D341Med (cell line): ENCODE measurements at regions not wholly inside any gene's neighbourhood (a gene's known extent, or its start where the extent isn't known, plus 50 kb on each side); places are given as distances from the start of the nearest gene placed in this dataset.

Experiments
- DNase-seq: peaks from one replicate; pipeline ENCODE4 v3.0.0; 2012; ENCODE audit warnings: low spot score

DNA sequence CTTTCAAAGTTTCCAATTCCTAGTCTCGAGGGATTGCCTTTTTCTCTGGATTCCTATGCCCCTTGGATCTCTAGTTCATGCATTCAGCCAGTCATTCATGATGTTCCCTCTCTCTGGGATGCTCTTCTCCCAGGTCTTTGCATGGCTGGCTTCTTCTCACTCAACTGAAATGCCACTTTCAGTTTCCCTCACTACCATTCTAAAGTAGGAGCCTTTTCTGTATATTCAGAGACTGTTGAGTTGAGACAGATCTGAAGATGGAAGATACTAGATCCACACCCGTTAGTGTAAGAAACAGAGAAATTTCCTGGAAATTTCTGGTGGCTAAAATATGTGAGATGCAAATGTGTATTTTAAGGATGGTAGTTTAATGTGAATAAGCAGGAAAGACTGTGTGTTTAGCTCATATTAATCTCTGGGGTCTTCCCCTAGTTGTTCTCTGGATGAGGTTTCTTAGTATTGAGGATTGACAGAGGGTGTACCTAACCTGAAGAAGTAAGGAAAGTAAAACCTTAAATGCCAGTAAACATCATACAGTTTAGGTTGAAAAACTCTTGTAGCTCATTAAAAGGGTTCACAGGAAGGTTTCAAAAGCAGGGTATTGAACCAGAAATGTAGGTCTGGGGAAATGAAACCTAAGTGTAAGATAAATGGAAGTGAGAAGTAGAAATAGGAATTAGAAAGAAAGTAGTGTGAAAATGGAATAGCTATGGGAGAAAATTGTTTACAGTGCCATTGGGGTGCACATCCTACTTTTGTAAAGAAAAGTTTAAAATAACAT, 331.3 kb downstream of the NDFIP2 start:
- no peak for DNase-seq

- DNase-seq: no peak
Observed at GRCh38 chr13:79811170-79811569, 330.2 kb downstream of the NDFIP2 start.

GRCh38 chr13:79810669-79811068, 329.7 kb downstream of the NDFIP2 start:
- no peak for DNase-seq

DNA sequence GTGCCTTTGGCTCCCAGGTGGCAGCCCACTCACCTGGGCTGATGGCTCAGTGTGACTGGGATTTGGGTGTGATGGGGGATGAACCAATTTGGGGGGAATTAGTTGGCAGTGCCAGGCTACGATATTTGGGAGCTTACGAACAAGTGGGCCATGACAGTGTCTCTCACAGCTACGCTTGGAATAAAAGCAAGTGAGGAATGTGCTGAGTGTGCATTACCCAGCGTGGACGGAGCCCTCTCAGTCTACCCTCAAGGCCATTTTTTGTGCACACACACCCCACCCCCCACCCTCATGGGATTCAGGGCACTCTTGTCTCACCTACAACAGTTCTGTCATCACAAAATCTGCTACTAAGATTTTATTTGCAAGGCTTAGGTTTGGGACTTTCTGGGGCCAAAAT, 329.1 kb downstream of the NDFIP2 start:
- DNase-seq: no peak

DNA sequence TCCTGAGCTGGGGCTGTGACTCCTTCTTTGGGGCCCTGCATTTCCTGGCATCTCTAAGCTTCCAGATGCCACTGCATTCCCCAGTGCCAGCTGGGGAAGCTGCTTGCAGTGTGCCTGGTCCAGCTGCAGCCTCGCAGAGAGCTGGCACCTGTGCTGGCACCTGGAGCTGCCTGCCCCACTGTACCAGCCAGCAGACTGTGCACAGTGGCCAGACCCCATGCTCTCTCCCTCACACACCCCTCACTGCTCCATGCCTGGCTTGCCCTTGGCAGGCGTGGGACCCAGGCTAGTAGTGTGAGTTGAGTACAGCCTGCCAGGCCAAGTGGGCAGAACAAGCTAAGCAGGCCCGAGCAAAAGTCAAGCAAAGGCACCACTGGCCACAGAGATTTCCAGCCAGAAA, 327.5 kb downstream of the NDFIP2 start:
- no peak for DNase-seq

DNA sequence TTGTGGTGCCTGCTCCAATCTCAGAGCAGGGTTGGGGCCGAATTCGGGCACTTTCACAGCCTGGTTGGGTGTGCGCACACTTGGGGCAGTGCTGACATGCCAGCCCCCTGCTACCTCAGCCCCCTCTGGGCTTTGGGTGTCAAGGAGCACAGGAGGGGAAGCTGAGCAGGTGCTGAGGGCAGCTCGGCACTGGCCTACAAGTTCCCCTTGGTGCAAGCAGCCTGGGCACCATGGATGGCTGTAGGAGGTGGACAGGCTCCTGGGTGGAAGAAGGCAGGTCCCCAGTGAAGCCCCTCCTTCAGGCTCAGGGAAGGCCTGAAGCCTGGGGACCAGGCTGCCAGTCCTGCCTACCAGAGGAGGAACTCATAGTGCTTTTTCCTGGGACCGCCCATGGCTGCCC, 326.6 kb downstream of the NDFIP2 start:
- DNase-seq: no peak

GRCh38 chr13:79806821-79807220, 325.9 kb downstream of the NDFIP2 start:
- no peak for DNase-seq

DNA sequence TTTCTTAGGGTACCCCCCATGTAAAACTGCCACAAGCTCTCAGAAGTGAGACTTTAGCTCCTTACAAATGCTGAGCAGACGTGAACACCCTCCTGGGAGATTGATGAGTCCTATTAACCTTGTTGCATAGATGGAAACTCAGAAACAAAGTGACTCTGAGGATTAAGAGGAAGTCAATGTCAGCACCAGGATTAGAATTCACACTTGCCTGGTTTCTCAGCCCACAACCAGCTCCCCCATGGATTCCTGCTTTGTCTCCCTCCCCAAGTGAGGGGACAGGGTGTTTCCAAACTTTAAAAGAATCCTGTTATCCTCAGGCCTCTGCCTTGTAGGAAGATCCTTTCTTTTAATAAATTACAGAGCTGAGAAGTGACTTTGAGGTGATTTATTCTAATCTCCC, 324.4 kb downstream of the NDFIP2 start:
- no peak for DNase-seq

- DNase-seq: no peak
Observed at GRCh38 chr13:79803989-79804388, 323.0 kb downstream of the NDFIP2 start.

GRCh38 chr13:79803296-79803695, 322.3 kb downstream of the NDFIP2 start:
- DNase-seq: no peak

DNA sequence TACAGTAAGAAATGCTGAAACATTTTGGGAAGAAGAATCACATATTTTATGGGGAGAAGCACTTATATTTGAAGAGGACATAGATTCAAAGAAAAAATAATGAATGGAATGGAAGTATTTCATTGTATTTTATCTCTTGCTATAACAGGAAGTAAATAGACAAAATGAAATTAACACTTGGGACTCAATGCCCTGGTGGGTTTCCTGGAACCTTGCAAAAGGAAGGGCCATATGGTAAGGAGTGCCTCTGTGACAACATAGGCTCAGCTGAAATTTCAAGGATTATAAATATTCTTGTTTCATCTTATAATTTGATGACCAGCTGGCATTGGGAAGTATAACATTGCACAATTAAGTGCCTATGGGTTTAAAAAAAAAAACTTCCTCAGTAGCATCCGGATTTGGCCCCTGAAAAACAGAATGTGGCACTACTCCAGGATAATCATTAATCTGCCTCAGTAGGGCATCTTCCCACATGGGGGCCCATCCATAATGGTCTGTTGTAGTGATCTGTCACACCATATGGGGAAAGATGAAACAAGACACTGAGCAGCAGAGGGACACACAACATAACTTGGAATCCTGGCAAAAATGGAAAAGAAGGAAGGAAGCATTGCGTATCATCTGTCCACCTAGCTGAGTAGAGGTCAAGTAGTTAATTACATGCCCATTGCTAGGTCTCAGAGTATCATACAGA, 321.6 kb downstream of the NDFIP2 start:
- no peak for DNase-seq

GRCh38 chr13:79799059-79799867, 318.3 kb downstream of the NDFIP2 start:
- no peak for DNase-seq

DNA sequence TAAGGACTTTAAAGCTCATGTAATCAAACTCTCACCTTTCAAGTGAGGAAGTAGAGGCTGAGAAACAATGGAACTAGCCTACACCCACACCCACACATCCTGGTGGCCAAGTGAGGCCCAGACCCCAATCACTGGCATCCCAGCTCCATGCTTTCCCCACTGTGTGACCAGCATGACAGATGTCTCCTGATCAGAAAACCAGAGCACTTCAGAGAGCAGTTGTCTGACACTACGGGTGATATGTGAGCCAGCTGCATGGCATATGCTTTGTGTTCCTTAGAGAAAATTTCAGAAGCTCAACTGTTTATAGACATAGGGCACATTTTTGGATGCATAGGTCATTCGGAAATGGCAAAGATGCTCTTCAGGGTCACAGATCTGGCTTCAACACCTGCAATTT, 315.2 kb downstream of the NDFIP2 start:
- DNase-seq: no peak

DNA sequence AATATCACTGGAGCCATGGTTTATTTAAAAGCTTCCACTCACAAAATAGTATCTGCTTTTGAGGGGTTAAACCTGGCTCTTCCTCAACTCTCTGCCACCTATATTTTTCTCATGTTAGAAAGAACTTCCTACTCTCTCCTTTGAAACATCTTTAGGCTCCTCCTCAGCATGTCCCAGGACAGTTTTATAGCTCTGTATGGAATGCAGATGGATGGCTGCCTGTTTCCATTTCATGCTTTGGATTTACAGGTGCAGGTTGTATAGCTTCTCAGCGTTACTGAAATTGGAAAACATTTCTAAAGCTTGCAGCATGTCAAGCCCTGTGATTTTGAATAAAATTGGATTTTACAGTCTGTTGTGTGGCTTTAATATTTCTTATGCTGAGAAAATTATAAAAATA, 314.0 kb downstream of the NDFIP2 start:
- DNase-seq: no peak

DNA sequence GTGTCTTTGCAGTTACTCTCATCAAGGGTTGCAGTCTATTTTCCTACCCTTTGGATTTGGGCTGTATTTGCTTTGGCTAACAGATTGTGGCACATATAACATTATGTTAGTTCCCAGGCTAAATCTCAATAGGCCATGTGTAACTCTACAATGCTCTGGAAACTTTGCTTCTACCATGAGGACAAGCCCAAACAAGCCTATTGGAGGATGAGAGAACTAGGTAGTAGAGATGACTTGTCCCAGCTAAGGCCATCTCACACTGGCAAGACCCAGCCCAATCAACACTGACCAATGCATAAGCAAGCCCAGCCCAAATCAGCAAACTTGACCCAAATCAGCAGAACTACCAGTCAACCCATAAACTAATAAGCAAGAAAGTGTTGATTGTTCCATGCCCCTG, 311.8 kb downstream of the NDFIP2 start:
- DNase-seq: no peak

- no peak for DNase-seq
Observed at GRCh38 chr13:79791471-79792042, 310.6 kb downstream of the NDFIP2 start.

GRCh38 chr13:79786176-79786575, 305.2 kb downstream of the NDFIP2 start:
- DNase-seq: no peak

- DNase-seq: no peak
Observed at GRCh38 chr13:79782541-79783205, 301.7 kb downstream of the NDFIP2 start.

DNA sequence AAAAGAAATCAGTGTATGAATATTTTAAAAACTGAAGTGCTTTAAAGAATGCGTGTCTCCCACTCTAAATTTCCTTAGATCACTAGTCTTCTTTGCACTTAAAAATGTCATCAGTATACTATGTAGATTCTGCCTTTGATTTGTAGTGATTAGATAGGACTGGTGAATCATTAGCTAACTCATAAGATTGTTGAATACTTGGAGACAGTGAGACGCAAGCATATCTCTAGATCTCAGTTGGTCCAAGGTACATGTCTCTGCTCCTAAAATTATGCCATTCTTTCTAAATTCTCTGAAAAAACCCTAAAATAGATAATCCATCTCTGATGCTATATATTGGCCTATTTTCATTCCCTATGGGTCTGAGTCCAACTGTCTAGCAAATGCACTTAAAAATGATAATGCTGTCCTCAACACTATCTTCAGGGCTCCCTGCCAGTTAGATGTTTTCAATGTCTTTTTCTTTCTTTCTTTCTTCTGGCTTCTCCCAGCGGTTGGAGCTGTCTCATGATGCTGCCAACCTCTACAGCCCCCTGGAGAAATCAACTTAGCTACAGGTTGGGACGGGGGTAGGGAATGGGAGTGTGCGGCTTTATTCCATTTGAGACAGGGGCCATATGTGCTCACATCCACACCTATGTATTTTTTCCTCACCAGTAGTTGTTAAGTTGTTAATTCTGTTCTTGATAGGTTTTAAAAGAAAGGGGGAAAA, 301.0 kb downstream of the NDFIP2 start:
- DNase-seq: no peak

GRCh38 chr13:79780240-79780639, 299.3 kb downstream of the NDFIP2 start:
- DNase-seq: no peak

DNA sequence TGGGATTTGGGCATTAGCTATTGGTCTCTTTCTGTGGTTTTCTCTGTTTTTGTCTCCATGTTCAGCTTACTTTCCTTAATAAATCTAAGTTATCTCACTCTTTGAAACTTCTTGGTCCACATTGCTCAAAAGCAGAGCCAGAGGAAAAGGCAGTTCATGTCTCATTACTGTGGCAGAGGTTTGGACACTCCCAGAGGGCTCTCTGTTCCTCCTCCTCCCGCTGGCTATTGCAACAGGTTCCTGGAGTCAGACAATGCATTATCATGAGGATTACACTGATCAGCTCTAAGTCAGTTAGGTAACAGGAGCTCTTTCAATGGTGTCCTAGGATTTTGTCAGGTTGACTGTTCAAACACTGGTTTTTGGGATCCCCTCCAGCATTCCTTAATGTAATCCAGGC, 298.8 kb downstream of the NDFIP2 start:
- DNase-seq: no peak
